Keratinocyte (primary cell): ENCODE measurements at regions not wholly inside any gene's neighbourhood (a gene's known extent, or its start where the extent isn't known, plus 50 kb on each side); places are given as distances from the start of the nearest gene placed in this dataset.

Experiments used
- EZH2 ChIP-seq: IDR thresholded peaks from one replicate; pipeline ENCODE4 v1.6.1; 2012; ENCODE audit warnings: inconsistent platforms, mild to moderate bottlenecking, low read length, moderate library complexity
- TF ChIP-seq, protein P1 (sequence below), 3 experiments: IDR thresholded peaks in 1 of 3; conservative IDR thresholded peaks in 1 of 3; optimal IDR thresholded peaks in 1 of 3; 2 replicates in 2 of 3; 3 replicates in 1 of 3; pipeline versions ENCODE3 to v1.5.1; 2011; ENCODE audit warnings: low read length in 3 of 3, mild to moderate bottlenecking in 3 of 3, moderate library complexity in 2 of 3, control low read depth in 1 of 3, inconsistent platforms in 1 of 3; ENCODE audit not compliant: insufficient read depth in 2 of 3; ENCODE audit errors: extremely low read depth in 1 of 3

DNA sequence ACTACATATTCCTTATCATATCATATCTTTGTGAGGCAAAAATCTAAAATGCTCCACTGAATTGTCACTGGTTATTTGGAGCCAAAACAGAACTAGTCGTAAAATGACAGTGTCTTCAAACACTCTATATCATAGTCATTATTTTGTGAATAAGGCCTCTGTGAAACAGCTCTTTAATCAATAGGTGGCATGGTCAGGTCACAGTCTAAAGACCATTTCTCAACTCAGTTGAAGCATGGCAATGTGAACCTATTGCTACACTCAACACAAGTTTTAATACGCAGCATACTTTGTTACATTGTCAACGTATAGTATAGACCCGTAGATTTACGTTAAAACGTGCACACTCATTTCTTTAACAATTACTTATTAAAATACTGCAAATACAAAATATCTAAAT, 131.3 kb upstream of the PCDH20 start:
- TF ChIP-seq, protein P1, sequence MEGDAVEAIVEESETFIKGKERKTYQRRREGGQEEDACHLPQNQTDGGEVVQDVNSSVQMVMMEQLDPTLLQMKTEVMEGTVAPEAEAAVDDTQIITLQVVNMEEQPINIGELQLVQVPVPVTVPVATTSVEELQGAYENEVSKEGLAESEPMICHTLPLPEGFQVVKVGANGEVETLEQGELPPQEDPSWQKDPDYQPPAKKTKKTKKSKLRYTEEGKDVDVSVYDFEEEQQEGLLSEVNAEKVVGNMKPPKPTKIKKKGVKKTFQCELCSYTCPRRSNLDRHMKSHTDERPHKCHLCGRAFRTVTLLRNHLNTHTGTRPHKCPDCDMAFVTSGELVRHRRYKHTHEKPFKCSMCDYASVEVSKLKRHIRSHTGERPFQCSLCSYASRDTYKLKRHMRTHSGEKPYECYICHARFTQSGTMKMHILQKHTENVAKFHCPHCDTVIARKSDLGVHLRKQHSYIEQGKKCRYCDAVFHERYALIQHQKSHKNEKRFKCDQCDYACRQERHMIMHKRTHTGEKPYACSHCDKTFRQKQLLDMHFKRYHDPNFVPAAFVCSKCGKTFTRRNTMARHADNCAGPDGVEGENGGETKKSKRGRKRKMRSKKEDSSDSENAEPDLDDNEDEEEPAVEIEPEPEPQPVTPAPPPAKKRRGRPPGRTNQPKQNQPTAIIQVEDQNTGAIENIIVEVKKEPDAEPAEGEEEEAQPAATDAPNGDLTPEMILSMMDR (optimal IDR thresholded peaks at IDR 0.05 in 1 of 3, IDR thresholded peaks at IDR 0.05 in 1 of 3, conservative IDR thresholded peaks at IDR 0.05 in 1 of 3; ENCODE audit: extremely low read depth in 1 of 3, insufficient read depth in 2 of 3, low read length in 3 of 3) = no peak
- TF ChIP-seq EZH2 = no peak
